ENCODE measurements at regions not wholly inside any gene's neighbourhood (a gene's known extent, or its start where the extent isn't known, plus 50 kb on each side); places are given as distances from the start of the nearest gene placed in this dataset.

- H3K9me3 ChIP-seq (replicated peaks in 1 of 2; ENCODE audit: control insufficient read depth in 2 of 2, insufficient read depth in 1 of 2, low read depth in 1 of 2, low read length in 2 of 2), result peaks cover 5 to 11% of the 10 kb centered on the region in 2 donors
- H3K9ac ChIP-seq (ENCODE audit: low read depth, low read length, poor library complexity), result no peak overlapping the region
- no peak overlapping the region for H2AK5ac ChIP-seq (ENCODE audit: low read depth, low read length)
- no peaks in the 10 kb centered on the region for H3K27me3 ChIP-seq (ENCODE audit: control insufficient read depth in 3 of 3, insufficient read depth in 3 of 3, low read depth in 1 of 3, low read length in 3 of 3)
- WGBS, 2 donors (ENCODE audit: extremely low coverage in 2 of 2, insufficient read length in 2 of 2, insufficient replicate concordance in 1 of 2), result no CpG with 5 or more reads among the region's 5 CpGs
- no peak overlapping the region for H3K18ac ChIP-seq (ENCODE audit: low read length)
- no peak overlapping the region for H3K23ac ChIP-seq (ENCODE audit: low read depth, low read length, poor library complexity)
- no peak overlapping the region for H3K27ac ChIP-seq (replicated peaks; ENCODE audit: low read length)
- H2BK12ac ChIP-seq (ENCODE audit: low read length), result no peak overlapping the region
- H4K8ac ChIP-seq (ENCODE audit: low read depth, low read length), result no peak overlapping the region
- no peak overlapping the region for H2AFZ ChIP-seq (ENCODE audit: low read length)
- H3K4ac ChIP-seq (ENCODE audit: low read length), result no peak overlapping the region
- H3K4me2 ChIP-seq (ENCODE audit: insufficient read depth, low read length, poor library complexity, severe bottlenecking), result no peak overlapping the region
- no peaks in the 10 kb centered on the region for H3K36me3 ChIP-seq (replicated peaks in 1 of 2; ENCODE audit: control insufficient read depth in 2 of 2, insufficient read depth in 2 of 2, low read length in 2 of 2)
- no peak overlapping the region for H3K4me3 ChIP-seq (ENCODE audit: low read length in 2 of 2)
- peaks cover 0 to 1% of the 10 kb centered on the region in 2 donors for H3K4me1 ChIP-seq (ENCODE audit: control insufficient read depth in 2 of 2, insufficient read depth in 1 of 2, low read depth in 1 of 2, low read length in 2 of 2)
- H3K14ac ChIP-seq (ENCODE audit: low read length), result no peak overlapping the region
- H2BK120ac ChIP-seq (ENCODE audit: low read depth, low read length), result no peak overlapping the region
- H2BK15ac ChIP-seq (ENCODE audit: low read length), result no peak overlapping the region
- H4K91ac ChIP-seq (ENCODE audit: low read depth, low read length, poor library complexity), result no peak overlapping the region
- no peaks in the 10 kb centered on the region for H3K79me1 ChIP-seq (ENCODE audit: low read depth, low read length)
- no peak for DNase-seq (ENCODE audit: low spot score)
- no peak overlapping the region for H2BK5ac ChIP-seq (ENCODE audit: low read length)
Measured at GRCh38 chr10:78533776-78534175, 500.1 kb downstream of the RPS24 start.

DNA sequence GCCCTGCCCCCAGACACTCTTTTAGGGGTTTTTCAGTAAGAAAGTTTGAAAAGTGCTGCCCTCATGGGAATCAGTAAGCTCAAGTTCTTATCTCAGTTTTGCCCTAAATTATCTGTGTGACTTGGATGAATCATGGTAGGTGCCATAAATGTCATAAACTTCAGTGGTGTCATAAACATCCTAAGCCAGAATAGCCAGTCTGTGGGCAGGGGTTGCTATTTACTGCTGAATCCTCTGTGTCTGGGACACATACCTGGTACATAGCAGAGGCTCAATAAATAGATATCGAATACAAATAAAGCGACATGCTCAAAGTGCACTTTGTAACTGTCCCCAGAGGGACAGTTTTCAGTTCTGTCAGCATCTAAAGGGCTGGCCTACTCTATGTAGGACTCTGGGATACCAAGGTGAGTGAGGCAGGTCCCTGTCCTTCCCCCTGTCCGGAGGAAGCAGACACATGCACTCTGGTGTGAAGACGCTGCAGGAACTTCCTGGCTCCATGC, 502.1 kb downstream of the RPS24 start:
- H3K79me1 ChIP-seq (ENCODE audit: low read depth, low read length), result no peaks in the 10 kb centered on the region
- no peak overlapping the region for H2BK12ac ChIP-seq (ENCODE audit: low read length)
- H3K36me3 ChIP-seq (replicated peaks in 1 of 2; ENCODE audit: control insufficient read depth in 2 of 2, insufficient read depth in 2 of 2, low read length in 2 of 2), result no peaks in the 10 kb centered on the region
- no peak for DNase-seq (ENCODE audit: low spot score)
- H4K91ac ChIP-seq (ENCODE audit: low read depth, low read length, poor library complexity), result no peak overlapping the region
- H3K14ac ChIP-seq (ENCODE audit: low read length), result no peak overlapping the region
- no peak overlapping the region for H2AFZ ChIP-seq (ENCODE audit: low read length)
- no peak overlapping the region for H2BK15ac ChIP-seq (ENCODE audit: low read length)
- H3K9ac ChIP-seq (ENCODE audit: low read depth, low read length, poor library complexity), result no peak overlapping the region
- H3K4me3 ChIP-seq (ENCODE audit: low read length in 2 of 2), result no peak overlapping the region
- H3K23ac ChIP-seq (ENCODE audit: low read depth, low read length, poor library complexity), result no peak overlapping the region
- H3K9me3 ChIP-seq (replicated peaks in 1 of 2; ENCODE audit: control insufficient read depth in 2 of 2, insufficient read depth in 1 of 2, low read depth in 1 of 2, low read length in 2 of 2), result peaks cover 8 to 11% of the 10 kb centered on the region in 2 donors
- no peak overlapping the region for H3K4ac ChIP-seq (ENCODE audit: low read length)
- no peak overlapping the region for H3K4me2 ChIP-seq (ENCODE audit: insufficient read depth, low read length, poor library complexity, severe bottlenecking)
- H3K4me1 ChIP-seq (ENCODE audit: control insufficient read depth in 2 of 2, insufficient read depth in 1 of 2, low read depth in 1 of 2, low read length in 2 of 2), result no peaks in the 10 kb centered on the region
- no peak overlapping the region for H3K18ac ChIP-seq (ENCODE audit: low read length)
- no peak overlapping the region for H2BK120ac ChIP-seq (ENCODE audit: low read depth, low read length)
- no peak overlapping the region for H2BK5ac ChIP-seq (ENCODE audit: low read length)
- H4K8ac ChIP-seq (ENCODE audit: low read depth, low read length), result no peak overlapping the region
- no peaks in the 10 kb centered on the region for H3K27me3 ChIP-seq (ENCODE audit: control insufficient read depth in 3 of 3, insufficient read depth in 3 of 3, low read depth in 1 of 3, low read length in 3 of 3)
- no CpG with 5 or more reads among the region's 4 CpGs for WGBS, 2 donors (ENCODE audit: extremely low coverage in 2 of 2, insufficient read length in 2 of 2, insufficient replicate concordance in 1 of 2)
- H2AK5ac ChIP-seq (ENCODE audit: low read depth, low read length), result no peak overlapping the region
- H3K27ac ChIP-seq (replicated peaks; ENCODE audit: low read length), result no peak overlapping the region

DNA sequence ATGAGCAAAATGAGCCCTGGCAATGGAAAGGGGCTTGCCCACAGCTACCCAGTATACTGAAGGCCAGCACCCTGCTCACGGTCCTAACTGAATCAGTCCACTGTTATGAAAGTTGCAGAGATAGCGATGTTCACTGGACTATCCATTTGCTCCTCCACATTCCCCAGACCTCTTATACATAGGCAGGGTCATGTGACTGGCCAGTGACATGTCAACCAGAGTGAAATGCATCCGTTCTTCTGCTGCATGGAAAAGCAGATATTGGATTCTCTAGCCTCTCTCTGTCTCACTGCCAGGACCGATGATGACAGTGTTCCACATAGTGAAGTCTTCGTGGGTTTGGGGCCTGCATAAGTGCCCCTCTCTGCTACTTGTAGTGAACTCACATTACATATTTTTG, 503.4 kb downstream of the RPS24 start:
- Histone ChIP-seq H3K23ac (ENCODE audit: low read depth, low read length, poor library complexity) (no peak overlapping the region), H2BK5ac (ENCODE audit: low read length) (no peak overlapping the region), H3K9ac (ENCODE audit: low read depth, low read length, poor library complexity) (no peak overlapping the region), H2AFZ (ENCODE audit: low read length) (no peak overlapping the region), H3K4me3 (ENCODE audit: low read length in 2 of 2) (no peak overlapping the region), H3K18ac (ENCODE audit: low read length) (no peak overlapping the region), H2BK15ac (ENCODE audit: low read length) (no peak overlapping the region), H3K79me1 (ENCODE audit: low read depth, low read length) (no peaks in the 10 kb centered on the region), H3K27me3 (ENCODE audit: control insufficient read depth in 3 of 3, insufficient read depth in 3 of 3, low read depth in 1 of 3, low read length in 3 of 3) (no peaks in the 10 kb centered on the region), H3K4me2 (ENCODE audit: insufficient read depth, low read length, poor library complexity, severe bottlenecking) (no peak overlapping the region), H3K14ac (ENCODE audit: low read length) (no peak overlapping the region), H2BK12ac (ENCODE audit: low read length) (no peak overlapping the region), H3K36me3 (replicated peaks in 1 of 2; ENCODE audit: control insufficient read depth in 2 of 2, insufficient read depth in 2 of 2, low read length in 2 of 2) (no peaks in the 10 kb centered on the region), H3K4me1 (ENCODE audit: control insufficient read depth in 2 of 2, insufficient read depth in 1 of 2, low read depth in 1 of 2, low read length in 2 of 2) (peaks cover 3 to 7% of the 10 kb centered on the region in 2 donors), H2BK120ac (ENCODE audit: low read depth, low read length) (no peak overlapping the region), H3K27ac (replicated peaks; ENCODE audit: low read length) (no peak overlapping the region), H4K91ac (ENCODE audit: low read depth, low read length, poor library complexity) (no peak overlapping the region), H3K9me3 (replicated peaks in 1 of 2; ENCODE audit: control insufficient read depth in 2 of 2, insufficient read depth in 1 of 2, low read depth in 1 of 2, low read length in 2 of 2) (peaks cover under 1 to 3% of the 10 kb centered on the region in 2 donors), H3K4ac (ENCODE audit: low read length) (no peak overlapping the region), H4K8ac (ENCODE audit: low read depth, low read length) (no peak overlapping the region), H2AK5ac (ENCODE audit: low read depth, low read length) (no peak overlapping the region)
- no peak for DNase-seq (ENCODE audit: low spot score)
- WGBS, 2 donors (ENCODE audit: extremely low coverage in 2 of 2, insufficient read length in 2 of 2, insufficient replicate concordance in 1 of 2), result no CpG with 5 or more reads among the region's 5 CpGs

DNA sequence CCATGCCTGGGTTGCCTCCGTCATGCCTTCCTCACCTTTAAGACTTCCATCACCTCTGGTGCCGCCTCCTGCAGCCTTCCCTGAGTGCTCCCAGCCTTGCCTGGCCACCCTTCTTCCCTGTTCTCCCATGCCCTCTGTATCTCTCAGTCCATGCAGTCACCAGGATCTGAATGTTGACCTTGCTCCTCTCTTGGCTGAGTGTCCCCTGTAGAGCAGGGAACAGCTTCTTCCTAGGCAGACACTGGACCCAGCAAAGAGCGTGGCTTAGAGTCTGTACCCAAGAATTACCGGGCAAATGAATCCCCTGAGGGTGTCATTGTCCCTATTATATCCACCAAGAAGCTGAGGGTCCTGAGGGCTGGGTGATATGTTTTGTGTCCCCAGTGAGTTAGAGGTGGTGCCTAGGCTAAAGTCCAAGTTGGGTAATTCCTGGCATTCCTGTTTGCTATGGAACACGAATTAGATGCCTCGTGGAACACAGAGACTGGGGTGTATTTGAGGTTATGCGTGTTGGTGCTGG, 505.6 kb downstream of the RPS24 start:
- Histone ChIP-seq H3K4me3 (ENCODE audit: low read length in 2 of 2) (peak overlapping the region in 1 of 2 donors; percentile 23), H2AK5ac (ENCODE audit: low read depth, low read length) (no peak overlapping the region), H2BK15ac (ENCODE audit: low read length) (no peak overlapping the region), H3K9me3 (replicated peaks in 1 of 2; ENCODE audit: control insufficient read depth in 2 of 2, insufficient read depth in 1 of 2, low read depth in 1 of 2, low read length in 2 of 2) (peaks cover 0 to 3% of the 10 kb centered on the region in 2 donors), H3K4me2 (ENCODE audit: insufficient read depth, low read length, poor library complexity, severe bottlenecking) (no peak overlapping the region), H3K4me1 (ENCODE audit: control insufficient read depth in 2 of 2, insufficient read depth in 1 of 2, low read depth in 1 of 2, low read length in 2 of 2) (peaks cover 14 to 28% of the 10 kb centered on the region in 2 donors), H3K79me1 (ENCODE audit: low read depth, low read length) (no peaks in the 10 kb centered on the region), H2BK120ac (ENCODE audit: low read depth, low read length) (no peak overlapping the region), H2BK5ac (ENCODE audit: low read length) (no peak overlapping the region), H2BK12ac (ENCODE audit: low read length) (no peak overlapping the region), H3K27ac (replicated peaks; ENCODE audit: low read length) (no peak overlapping the region), H4K8ac (ENCODE audit: low read depth, low read length) (no peak overlapping the region), H3K18ac (ENCODE audit: low read length) (peak overlapping the region; percentile 9), H3K23ac (ENCODE audit: low read depth, low read length, poor library complexity) (no peak overlapping the region), H3K4ac (ENCODE audit: low read length) (no peak overlapping the region), H3K9ac (ENCODE audit: low read depth, low read length, poor library complexity) (no peak overlapping the region), H3K36me3 (replicated peaks in 1 of 2; ENCODE audit: control insufficient read depth in 2 of 2, insufficient read depth in 2 of 2, low read length in 2 of 2) (no peaks in the 10 kb centered on the region), H3K14ac (ENCODE audit: low read length) (no peak overlapping the region), H3K27me3 (ENCODE audit: control insufficient read depth in 3 of 3, insufficient read depth in 3 of 3, low read depth in 1 of 3, low read length in 3 of 3) (no peaks in the 10 kb centered on the region), H2AFZ (ENCODE audit: low read length) (no peak overlapping the region), H4K91ac (ENCODE audit: low read depth, low read length, poor library complexity) (no peak overlapping the region)
- DNase-seq (ENCODE audit: low spot score), result no peak
- no CpG with 5 or more reads among the region's 7 CpGs for WGBS, 2 donors (ENCODE audit: extremely low coverage in 2 of 2, insufficient read length in 2 of 2, insufficient replicate concordance in 1 of 2)

Measured in neuronal stem cell (in vitro differentiated cells).